ENCODE measurements at regions not wholly inside any gene's neighbourhood (a gene's known extent, or its start where the extent isn't known, plus 50 kb on each side); places are given as distances from the start of the nearest gene placed in this dataset.

GRCh38 chr11:37343290-37343689 is 745.3 kb upstream of the RAG2 start:
- DNase-seq (ENCODE audit: low read depth) (no peak), FAIRE-seq (no peak)
- Histone ChIP-seq H3K9me3 (ENCODE audit: insufficient read depth, low read depth, low read length) (no peaks in the 10 kb centered on the region), H3K36me3 (ENCODE audit: insufficient read depth, low read length) (no peaks in the 10 kb centered on the region), H3K4me1 (ENCODE audit: insufficient read depth, low read length) (no peaks in the 10 kb centered on the region), H3K79me2 (ENCODE audit: insufficient read depth, low read length) (no peaks in the 10 kb centered on the region), H3K9ac (ENCODE audit: low read length) (no peak overlapping the region), H3K27ac (ENCODE audit: low read depth, low read length) (no peak overlapping the region), H3K4me3 (ENCODE audit: insufficient read depth, low read depth, low read length) (no peak overlapping the region), H3K4me2 (ENCODE audit: low read length) (no peak overlapping the region), H2AFZ (ENCODE audit: low read depth, low read length) (no peak overlapping the region), H3K27me3 (ENCODE audit: insufficient read depth, low read length) (no peaks in the 10 kb centered on the region), H4K20me1 (ENCODE audit: insufficient read depth, low read length) (no peaks in the 10 kb centered on the region)
- Mint-ChIP-seq H3K4me3 (ENCODE audit: unreplicated experiment) (no peak overlapping the region), H3K4me1 (ENCODE audit: low read depth, unreplicated experiment) (no peaks in the 10 kb centered on the region), H3K9me3 (ENCODE audit: unreplicated experiment) (no peaks in the 10 kb centered on the region), H3K27ac (ENCODE audit: unreplicated experiment) (no peak overlapping the region), H3K27me3 (ENCODE audit: low read depth, unreplicated experiment) (no peaks in the 10 kb centered on the region), H3K36me3 (ENCODE audit: low read depth, unreplicated experiment) (no peaks in the 10 kb centered on the region)
- TF ChIP-seq CTCF (IDR thresholded peaks at IDR 0.05; ENCODE audit: insufficient read depth, low read depth, low read length): no peak
- TF ChIP-seq EZH2 (IDR thresholded peaks at IDR 0.05; ENCODE audit: insufficient read depth, low read length): no peak

GRCh38 chr11:37336401-37336800 is 738.4 kb upstream of the RAG2 start:
- no peaks in the 10 kb centered on the region for H3K9me3 ChIP-seq (ENCODE audit: insufficient read depth, low read depth, low read length)
- no peak overlapping the region for H3K9ac ChIP-seq (ENCODE audit: low read length)
- no peak overlapping the region for H3K4me2 ChIP-seq (ENCODE audit: low read length)
- no peaks in the 10 kb centered on the region for H3K79me2 ChIP-seq (ENCODE audit: insufficient read depth, low read length)
- Mint-ChIP-seq H3K36me3 (ENCODE audit: low read depth, unreplicated experiment) (no peaks in the 10 kb centered on the region), H3K4me1 (ENCODE audit: low read depth, unreplicated experiment) (no peaks in the 10 kb centered on the region), H3K27ac (ENCODE audit: unreplicated experiment) (no peak overlapping the region), H3K9me3 (ENCODE audit: unreplicated experiment) (no peaks in the 10 kb centered on the region), H3K4me3 (ENCODE audit: unreplicated experiment) (no peak overlapping the region), H3K27me3 (ENCODE audit: low read depth, unreplicated experiment) (no peaks in the 10 kb centered on the region)
- H3K27me3 ChIP-seq (ENCODE audit: insufficient read depth, low read length): no peaks in the 10 kb centered on the region
- H3K27ac ChIP-seq (ENCODE audit: low read depth, low read length): no peak overlapping the region
- no peak overlapping the region for H2AFZ ChIP-seq (ENCODE audit: low read depth, low read length)
- no peaks in the 10 kb centered on the region for H3K4me1 ChIP-seq (ENCODE audit: insufficient read depth, low read length)
- FAIRE-seq (no peak), DNase-seq (ENCODE audit: low read depth) (no peak)
- no peaks in the 10 kb centered on the region for H4K20me1 ChIP-seq (ENCODE audit: insufficient read depth, low read length)
- H3K36me3 ChIP-seq (ENCODE audit: insufficient read depth, low read length): no peaks in the 10 kb centered on the region
- no peak overlapping the region for H3K4me3 ChIP-seq (ENCODE audit: insufficient read depth, low read depth, low read length)
- TF ChIP-seq EZH2 (IDR thresholded peaks at IDR 0.05; ENCODE audit: insufficient read depth, low read length) (no peak), CTCF (IDR thresholded peaks at IDR 0.05; ENCODE audit: insufficient read depth, low read depth, low read length) (no peak)

- H3K27ac ChIP-seq (ENCODE audit: low read depth, low read length): no peak overlapping the region
- H3K4me2 ChIP-seq (ENCODE audit: low read length): no peak overlapping the region
- no peak overlapping the region for H3K9ac ChIP-seq (ENCODE audit: low read length)
- H3K9me3 ChIP-seq (ENCODE audit: insufficient read depth, low read depth, low read length): no peaks in the 10 kb centered on the region
- Mint-ChIP-seq H3K9me3 (ENCODE audit: unreplicated experiment) (no peaks in the 10 kb centered on the region), H3K27ac (ENCODE audit: unreplicated experiment) (no peak overlapping the region), H3K36me3 (ENCODE audit: low read depth, unreplicated experiment) (no peaks in the 10 kb centered on the region), H3K4me3 (ENCODE audit: unreplicated experiment) (no peak overlapping the region), H3K27me3 (ENCODE audit: low read depth, unreplicated experiment) (no peaks in the 10 kb centered on the region), H3K4me1 (ENCODE audit: low read depth, unreplicated experiment) (no peaks in the 10 kb centered on the region)
- no peaks in the 10 kb centered on the region for H3K36me3 ChIP-seq (ENCODE audit: insufficient read depth, low read length)
- DNase-seq (ENCODE audit: low read depth) (no peak), FAIRE-seq (no peak)
- no peak for TF ChIP-seq EZH2 (IDR thresholded peaks at IDR 0.05; ENCODE audit: insufficient read depth, low read length)
- no peak for TF ChIP-seq CTCF (IDR thresholded peaks at IDR 0.05; ENCODE audit: insufficient read depth, low read depth, low read length)
- no peaks in the 10 kb centered on the region for H3K4me1 ChIP-seq (ENCODE audit: insufficient read depth, low read length)
- no peak overlapping the region for H2AFZ ChIP-seq (ENCODE audit: low read depth, low read length)
- no peaks in the 10 kb centered on the region for H3K27me3 ChIP-seq (ENCODE audit: insufficient read depth, low read length)
- H4K20me1 ChIP-seq (ENCODE audit: insufficient read depth, low read length): no peaks in the 10 kb centered on the region
- H3K4me3 ChIP-seq (ENCODE audit: insufficient read depth, low read depth, low read length): no peak overlapping the region
- H3K79me2 ChIP-seq (ENCODE audit: insufficient read depth, low read length): no peaks in the 10 kb centered on the region
Measured at GRCh38 chr11:37333345-37333744, 735.3 kb upstream of the RAG2 start.
